ENCODE measurements at regions not wholly inside any gene's neighbourhood (a gene's known extent, or its start where the extent isn't known, plus 50 kb on each side); places are given as distances from the start of the nearest gene placed in this dataset.
A peak's percentile ranks its signal among the peaks of the same experiment; 100 is the strongest.

GRCh38 chr6:156169371-156169770 is 607.8 kb upstream of the ARID1B start:
- TF ChIP-seq, protein P1, sequence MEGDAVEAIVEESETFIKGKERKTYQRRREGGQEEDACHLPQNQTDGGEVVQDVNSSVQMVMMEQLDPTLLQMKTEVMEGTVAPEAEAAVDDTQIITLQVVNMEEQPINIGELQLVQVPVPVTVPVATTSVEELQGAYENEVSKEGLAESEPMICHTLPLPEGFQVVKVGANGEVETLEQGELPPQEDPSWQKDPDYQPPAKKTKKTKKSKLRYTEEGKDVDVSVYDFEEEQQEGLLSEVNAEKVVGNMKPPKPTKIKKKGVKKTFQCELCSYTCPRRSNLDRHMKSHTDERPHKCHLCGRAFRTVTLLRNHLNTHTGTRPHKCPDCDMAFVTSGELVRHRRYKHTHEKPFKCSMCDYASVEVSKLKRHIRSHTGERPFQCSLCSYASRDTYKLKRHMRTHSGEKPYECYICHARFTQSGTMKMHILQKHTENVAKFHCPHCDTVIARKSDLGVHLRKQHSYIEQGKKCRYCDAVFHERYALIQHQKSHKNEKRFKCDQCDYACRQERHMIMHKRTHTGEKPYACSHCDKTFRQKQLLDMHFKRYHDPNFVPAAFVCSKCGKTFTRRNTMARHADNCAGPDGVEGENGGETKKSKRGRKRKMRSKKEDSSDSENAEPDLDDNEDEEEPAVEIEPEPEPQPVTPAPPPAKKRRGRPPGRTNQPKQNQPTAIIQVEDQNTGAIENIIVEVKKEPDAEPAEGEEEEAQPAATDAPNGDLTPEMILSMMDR (IDR thresholded peaks at IDR 0.05; ENCODE audit: low read depth, low read length, missing control alignments) = no peak
- in situ Hi-C loops (cut with HindIII; ENCODE audit: low pct_ligation_motif_present, low sequenced_read_pairs) = no loop called here
- Histone ChIP-seq H3K4me3 (ENCODE audit: low read depth, low read length) (no peak overlapping the region), H3K27me3 (replicated peaks) (no peaks in the 10 kb centered on the region), H3K27ac (no peak overlapping the region), H3K36me3 (replicated peaks) (no peaks in the 10 kb centered on the region)
- no peak for DNase-seq

DNA sequence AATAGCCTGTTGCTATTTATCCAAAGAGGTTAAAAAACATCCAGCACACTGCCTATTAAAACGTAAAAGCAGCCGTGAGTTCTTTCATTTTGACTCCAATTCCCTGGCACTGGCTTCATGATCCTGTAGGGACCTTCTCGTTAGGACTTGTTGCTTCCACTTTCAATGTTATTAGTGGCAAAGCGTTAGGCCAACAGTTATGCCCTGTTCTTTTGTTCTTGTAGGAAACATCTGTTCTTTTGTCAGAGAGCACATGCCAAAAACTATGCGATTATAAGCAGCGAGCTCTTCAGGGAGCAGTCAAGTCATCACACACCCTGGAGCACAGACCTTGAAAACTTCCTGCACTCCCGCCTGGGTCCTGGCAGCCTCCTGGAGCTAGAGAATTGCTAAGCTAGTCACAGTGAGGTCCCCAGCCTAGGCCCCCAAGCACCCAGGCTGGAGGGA is 609.5 kb upstream of the ARID1B start:
- Histone ChIP-seq H3K27me3 (replicated peaks) (no peaks in the 10 kb centered on the region), H3K36me3 (replicated peaks) (no peaks in the 10 kb centered on the region), H3K4me3 (ENCODE audit: low read depth, low read length) (peak overlapping the region; percentile 39), H3K27ac (no peak overlapping the region)
- TF ChIP-seq, protein P1 (IDR thresholded peaks at IDR 0.05; ENCODE audit: low read depth, low read length, missing control alignments) = no peak
- DNase-seq = peak; percentile 5
- in situ Hi-C loops (cut with HindIII; ENCODE audit: low pct_ligation_motif_present, low sequenced_read_pairs) = no loop called here

DNA sequence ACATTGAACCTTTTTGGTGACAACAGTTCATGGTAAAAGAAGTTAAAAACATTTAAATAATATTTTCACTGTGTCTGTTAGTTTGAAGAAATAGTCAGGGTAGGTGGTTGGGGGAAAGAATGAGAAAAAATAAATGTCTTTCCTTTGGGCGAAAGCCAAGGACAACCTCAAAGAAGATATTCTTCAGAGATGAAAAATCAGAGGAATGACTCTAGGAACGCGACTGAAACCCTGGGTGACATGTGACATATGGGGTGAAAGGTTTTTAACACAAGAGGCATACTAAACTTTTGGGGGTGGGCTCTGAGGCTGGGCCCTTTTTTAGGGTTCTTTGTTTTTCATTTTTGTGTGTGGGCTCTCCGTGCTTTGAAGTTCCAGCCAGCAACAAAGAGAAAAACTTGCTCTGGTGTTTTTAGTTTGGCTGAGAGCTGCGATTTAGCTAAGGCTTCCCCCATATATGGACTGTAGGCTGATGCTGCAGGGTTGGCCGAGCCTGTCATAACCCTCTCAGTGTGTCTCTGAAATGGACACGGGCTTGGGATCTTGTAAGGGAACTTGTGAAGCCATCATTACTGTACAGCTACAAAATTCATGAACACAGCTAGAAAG is 610.1 kb upstream of the ARID1B start:
- H3K4me3 ChIP-seq (ENCODE audit: low read depth, low read length) = peak overlapping the region; percentile 39
- no peak overlapping the region for H3K27ac ChIP-seq
- in situ Hi-C loops (cut with HindIII; ENCODE audit: low pct_ligation_motif_present, low sequenced_read_pairs) = no loop called here
- no peaks in the 10 kb centered on the region for H3K27me3 ChIP-seq (replicated peaks)
- no peaks in the 10 kb centered on the region for H3K36me3 ChIP-seq (replicated peaks)
- peak; percentile 22 for DNase-seq
- TF ChIP-seq, protein P1 (IDR thresholded peaks at IDR 0.05; ENCODE audit: low read depth, low read length, missing control alignments) = no peak

DNA sequence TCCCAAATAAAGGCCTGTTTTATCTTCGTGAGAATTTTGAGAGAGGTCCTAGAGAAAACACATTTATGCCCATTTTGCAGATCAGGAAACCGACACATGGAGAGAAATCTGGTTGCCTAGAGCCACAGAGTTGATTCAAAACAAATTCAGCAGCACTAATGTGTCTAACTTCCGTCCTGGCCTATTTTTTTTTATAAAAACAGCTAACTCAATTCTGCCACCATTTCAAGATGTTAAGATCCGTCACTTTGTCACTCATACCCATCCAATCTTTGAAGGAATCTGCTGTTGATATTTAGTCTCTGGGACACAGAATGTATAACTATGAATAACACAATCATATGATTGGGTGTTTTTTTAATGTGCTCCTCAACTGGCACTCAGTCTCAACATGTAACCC is 611.1 kb upstream of the ARID1B start:
- no peaks in the 10 kb centered on the region for H3K27me3 ChIP-seq (replicated peaks)
- no peak for DNase-seq
- TF ChIP-seq, protein P1 (IDR thresholded peaks at IDR 0.05; ENCODE audit: low read depth, low read length, missing control alignments) = no peak
- H3K27ac ChIP-seq = no peak overlapping the region
- H3K36me3 ChIP-seq (replicated peaks) = no peaks in the 10 kb centered on the region
- in situ Hi-C loops (cut with HindIII; ENCODE audit: low pct_ligation_motif_present, low sequenced_read_pairs) = no loop called here
- no peak overlapping the region for H3K4me3 ChIP-seq (ENCODE audit: low read depth, low read length)

DNA sequence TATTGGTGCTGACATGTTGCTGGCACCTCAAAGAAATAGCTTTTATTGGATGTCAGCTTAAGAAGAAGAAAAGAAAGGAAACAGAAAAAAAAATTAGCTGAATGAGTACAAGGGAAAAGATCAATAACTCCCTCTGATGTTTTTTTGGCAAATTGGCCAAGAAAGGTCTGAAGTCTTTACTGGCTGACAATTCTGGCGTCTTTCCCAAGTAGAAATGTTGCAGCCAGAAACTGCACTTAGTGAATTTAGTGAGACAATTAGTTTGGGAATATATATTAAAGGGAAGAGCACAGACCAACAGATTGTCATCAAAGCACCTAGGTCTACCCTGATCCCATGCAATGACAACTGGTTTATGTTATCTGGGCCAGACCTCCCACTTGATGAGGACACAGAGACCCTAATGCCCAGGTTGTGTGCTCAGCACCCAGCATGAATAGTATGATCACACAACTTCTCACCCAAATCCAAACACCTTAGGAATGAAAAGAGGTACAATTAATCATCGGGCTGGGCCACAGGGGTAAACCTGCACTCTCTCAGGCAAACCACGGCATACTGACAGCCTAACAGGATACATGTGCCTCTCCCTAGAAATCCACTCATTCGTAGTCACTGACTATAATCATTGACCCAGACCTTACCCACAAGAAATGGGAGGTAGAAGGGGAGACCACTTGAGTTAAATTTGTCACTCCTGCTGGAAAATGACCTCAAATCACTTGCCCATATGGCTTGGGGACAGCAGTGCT is 612.3 kb upstream of the ARID1B start:
- Histone ChIP-seq H3K36me3 (replicated peaks) (no peaks in the 10 kb centered on the region), H3K27me3 (replicated peaks) (no peaks in the 10 kb centered on the region), H3K4me3 (ENCODE audit: low read depth, low read length) (no peak overlapping the region), H3K27ac (no peak overlapping the region)
- TF ChIP-seq, protein P1 (IDR thresholded peaks at IDR 0.05; ENCODE audit: low read depth, low read length, missing control alignments) = no peak
- in situ Hi-C loops (cut with HindIII; ENCODE audit: low pct_ligation_motif_present, low sequenced_read_pairs) = no loop called here
- no peak for DNase-seq
